ENCODE measurements at regions not wholly inside any gene's neighbourhood (a gene's known extent, or its start where the extent isn't known, plus 50 kb on each side); places are given as distances from the start of the nearest gene placed in this dataset.
"Not testable (repeated sequence)": the region's sequence is repeated elsewhere in the genome, so short reads cannot be mapped to it uniquely, and the experiment has no call there.

DNA sequence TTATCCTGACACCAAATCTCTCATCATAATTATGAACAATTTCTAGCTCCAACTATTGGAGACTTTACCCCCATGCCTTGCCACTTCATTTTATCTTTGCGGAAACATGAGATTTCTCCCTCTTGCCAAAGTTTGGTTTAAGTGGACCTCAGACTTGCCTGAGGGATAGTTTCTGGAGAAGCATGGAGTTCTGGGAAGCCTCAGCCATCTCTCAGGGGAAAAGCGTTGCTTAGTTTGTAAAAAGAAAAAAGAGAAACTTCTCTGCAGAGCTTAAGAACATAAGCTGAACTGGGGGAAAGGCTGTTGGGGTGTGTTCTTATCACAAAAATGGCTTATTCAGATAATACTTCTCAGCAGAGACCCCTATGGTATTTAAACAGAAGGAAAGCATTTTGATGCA lies 347.4 kb upstream of the ADAMTS9 start:
- no peak for DNase-seq

GRCh38 chr3:65033576-65033975 lies 345.8 kb upstream of the ADAMTS9 start:
- no peak for DNase-seq

GRCh38 chr3:65030847-65031463 lies 343.2 kb upstream of the ADAMTS9 start:
- no peak for DNase-seq

- no peak for DNase-seq
Observed at GRCh38 chr3:65030014-65030627, 342.3 kb upstream of the ADAMTS9 start.

- no peak for DNase-seq
Observed at GRCh38 chr3:65029130-65029529, 341.3 kb upstream of the ADAMTS9 start.

GRCh38 chr3:65028024-65028423 lies 340.2 kb upstream of the ADAMTS9 start:
- no peak for DNase-seq

DNA sequence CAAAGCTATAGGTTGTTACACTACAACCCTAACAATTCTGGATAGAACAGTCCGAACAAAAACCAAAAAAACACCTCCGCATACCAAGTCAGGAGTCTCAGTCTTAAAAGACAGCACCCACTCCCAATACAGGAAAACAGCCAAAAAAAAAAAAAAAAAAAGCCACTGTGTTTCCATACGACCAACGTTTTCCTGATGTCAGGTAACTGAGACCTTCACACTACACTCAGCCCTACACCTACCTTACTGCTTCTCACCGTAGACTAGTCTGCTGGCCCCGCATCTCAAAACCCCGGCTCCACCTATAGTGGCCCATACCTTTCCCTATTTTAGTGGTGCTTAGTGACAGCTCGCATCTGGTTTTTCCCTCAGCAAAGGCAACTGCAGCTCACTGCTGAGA lies 339.5 kb upstream of the ADAMTS9 start:
- no peak for DNase-seq

DNA sequence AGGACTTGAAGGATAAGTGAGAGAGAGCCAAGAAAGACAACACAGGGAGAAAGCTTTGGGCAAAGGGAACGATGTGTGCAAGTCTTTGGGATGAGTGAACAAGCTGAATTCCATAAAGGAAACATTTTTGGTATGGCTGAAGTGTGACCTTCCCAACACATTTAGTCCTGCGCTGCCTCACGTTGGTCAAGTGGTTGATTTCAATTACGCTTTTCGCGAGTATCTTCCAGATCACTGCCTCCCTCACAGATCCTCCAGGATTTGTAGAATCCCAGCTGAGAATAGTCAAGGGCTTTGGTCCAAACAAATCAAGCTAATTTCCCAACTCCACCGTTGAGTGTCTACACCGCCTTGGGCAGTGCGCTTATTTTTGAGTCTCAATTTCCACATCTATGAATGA lies 338.4 kb upstream of the ADAMTS9 start:
- no peak for DNase-seq

DNA sequence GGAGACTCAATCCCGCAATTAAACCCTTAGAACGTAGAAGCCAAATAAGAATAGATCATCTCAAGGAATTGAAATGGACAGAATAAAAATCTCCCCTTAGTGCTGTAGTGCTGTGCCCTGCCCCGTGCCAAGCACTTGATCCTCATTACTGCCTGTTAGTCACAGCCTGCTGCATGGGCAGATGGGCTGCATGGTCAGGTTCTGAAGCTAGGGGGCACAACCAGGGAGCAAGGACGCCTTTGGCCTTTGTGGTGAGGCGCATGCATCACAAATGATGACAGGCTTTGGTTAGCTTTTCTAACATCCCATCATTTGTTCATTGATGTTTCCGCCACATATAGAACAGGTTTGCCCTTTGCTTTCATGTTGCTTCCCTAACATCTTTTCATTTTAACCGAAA lies 336.3 kb upstream of the ADAMTS9 start:
- no peak for DNase-seq

GRCh38 chr3:65020281-65021160 lies 332.7 kb upstream of the ADAMTS9 start:
- no peak for DNase-seq

GRCh38 chr3:65019443-65020055 lies 331.7 kb upstream of the ADAMTS9 start:
- DNase-seq, result no peak

- DNase-seq, result no peak
Observed at GRCh38 chr3:65018801-65019200, 331.0 kb upstream of the ADAMTS9 start.

DNA sequence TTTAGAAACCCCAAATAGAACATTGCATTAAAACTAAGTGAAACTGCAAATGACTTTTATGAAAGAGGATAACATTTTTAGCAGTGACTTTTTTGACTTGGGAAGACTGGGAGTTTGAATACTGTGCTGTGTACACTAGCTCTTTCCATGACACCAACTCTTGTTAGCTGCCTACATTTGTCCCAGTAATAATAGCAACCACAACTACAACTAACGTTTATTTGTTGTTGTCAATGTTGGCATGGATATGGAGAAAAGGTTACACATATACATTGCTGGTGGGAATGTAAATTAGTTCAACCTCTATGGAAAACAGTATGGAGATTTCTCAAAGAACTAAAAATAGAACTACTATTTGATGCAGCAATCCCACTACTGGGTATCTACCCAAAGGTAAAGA lies 329.6 kb upstream of the ADAMTS9 start:
- no peak for DNase-seq

GRCh38 chr3:65015711-65016110 lies 327.9 kb upstream of the ADAMTS9 start:
- no peak for DNase-seq

DNA sequence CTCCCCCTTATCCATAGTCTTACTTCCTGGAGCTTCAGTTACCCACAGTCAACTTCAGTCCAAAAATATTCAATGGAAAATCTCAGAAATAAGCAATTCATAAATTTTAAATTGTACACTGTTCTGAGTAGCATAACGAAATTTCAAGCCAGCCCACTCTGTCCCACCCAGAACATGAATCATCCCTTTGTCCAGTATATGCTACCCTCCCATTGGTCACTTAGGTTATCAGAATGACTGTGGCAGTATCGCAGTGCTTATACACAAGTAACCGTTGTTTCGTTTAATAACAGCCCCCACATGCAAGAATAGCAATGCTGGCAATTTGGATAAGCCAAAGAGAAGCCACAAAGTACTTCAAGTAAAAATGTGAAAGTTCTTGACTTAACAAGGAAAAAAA lies 325.3 kb upstream of the ADAMTS9 start:
- DNase-seq, result no peak

- no peak for DNase-seq
Observed at GRCh38 chr3:65006300-65006739, 318.5 kb upstream of the ADAMTS9 start.

DNA sequence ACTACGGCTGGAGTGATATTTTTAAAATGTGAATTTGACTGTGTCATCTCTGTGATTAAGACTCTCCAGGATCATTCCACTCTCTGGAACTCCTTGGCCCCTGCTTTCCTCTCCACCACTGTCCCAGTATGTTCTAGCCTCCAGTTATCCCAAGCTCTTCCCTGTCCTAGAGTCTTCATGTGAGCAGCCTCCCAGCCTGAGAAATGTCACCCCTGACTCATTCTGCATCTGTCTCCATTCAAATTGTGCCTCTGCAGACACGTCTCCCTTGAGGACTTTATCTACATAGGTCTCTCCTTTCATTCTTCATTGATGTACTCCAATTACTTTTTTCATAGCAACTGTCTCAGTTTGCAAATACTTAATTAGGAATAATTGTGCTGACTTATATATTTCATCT lies 317.7 kb upstream of the ADAMTS9 start:
- no peak for DNase-seq

- DNase-seq, result no peak
Observed at GRCh38 chr3:65004795-65005295, 317.0 kb upstream of the ADAMTS9 start.

DNA sequence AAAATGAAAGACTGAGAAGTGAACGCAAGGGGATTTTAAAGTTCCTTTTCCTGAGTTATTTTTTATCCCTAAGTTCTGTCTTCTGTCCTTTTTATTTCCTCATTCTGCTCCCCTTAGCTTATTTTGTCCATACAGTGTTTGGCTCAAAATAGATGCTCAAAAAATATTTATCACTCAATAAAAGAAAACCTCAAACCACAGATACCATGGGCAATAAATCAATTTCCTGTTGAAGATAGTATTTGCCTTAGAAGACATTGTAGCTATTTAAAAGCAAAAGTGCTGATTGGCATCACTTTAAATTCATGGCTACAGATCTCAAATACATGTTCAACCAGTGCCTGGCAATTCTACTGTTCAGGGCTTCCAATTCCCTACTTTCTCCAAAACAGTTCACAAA lies 316.5 kb upstream of the ADAMTS9 start:
- no peak for DNase-seq

DNA sequence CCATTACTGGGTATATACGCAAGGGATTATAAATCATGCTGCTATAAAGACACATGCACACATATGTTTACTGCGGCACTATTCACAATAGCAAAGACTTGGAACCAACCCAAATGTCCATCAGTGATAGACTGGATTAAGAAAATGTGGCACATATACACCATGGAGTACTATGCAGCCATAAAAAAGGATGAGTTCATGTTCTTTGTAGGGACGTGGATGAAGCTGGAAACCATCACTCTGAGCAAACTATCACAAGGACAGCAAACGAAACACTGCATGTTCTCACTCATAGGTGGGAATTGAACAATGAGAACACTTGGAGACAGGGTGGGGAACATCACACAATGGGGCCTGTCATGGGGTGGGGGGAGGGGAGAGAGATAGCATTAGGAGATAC lies 313.3 kb upstream of the ADAMTS9 start:
- DNase-seq, result not testable (repeated sequence)

DNA sequence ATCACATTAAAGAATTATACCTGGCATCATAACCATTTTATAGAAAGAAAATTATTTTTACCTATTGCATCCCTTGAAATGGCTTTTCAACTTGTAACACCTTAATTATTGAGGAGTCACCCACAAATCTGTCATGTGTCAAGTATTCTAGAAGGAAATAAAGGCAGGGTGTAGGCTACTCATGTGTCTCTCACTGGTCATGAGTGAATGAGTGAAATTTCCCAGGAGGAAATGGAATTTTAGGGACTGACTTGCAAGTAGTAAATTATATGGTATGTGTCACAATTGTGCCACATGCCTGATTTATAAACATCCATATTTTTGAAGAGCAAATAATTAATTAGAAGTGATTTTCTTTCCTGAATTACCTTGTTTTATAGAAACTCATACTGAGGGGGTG lies 310.5 kb upstream of the ADAMTS9 start:
- no peak for DNase-seq

GRCh38 chr3:64995857-64996551 lies 308.2 kb upstream of the ADAMTS9 start:
- DNase-seq, result no peak

Measured in C1 segment of cervical spinal cord (tissue), 14 donors.